Omental fat pad (tissue), 3 donors: ENCODE measurements at regions not wholly inside any gene's neighbourhood (a gene's known extent, or its start where the extent isn't known, plus 50 kb on each side); places are given as distances from the start of the nearest gene placed in this dataset.

ENCODE experiments used
- ATAC-seq: fragments of 150-250 bp; one replicate; pipeline ENCODE4 v1.9.1; 2016; ENCODE audit warnings: mild to moderate bottlenecking, moderate library complexity; ENCODE audit not compliant: low FRiP score
- DNase-seq: peaks from one replicate; pipeline ENCODE4 v3.0.0-alpha.2; 2019; ENCODE audit warnings: low spot score
- TF ChIP-seq, protein P1 (sequence below), 3 donors: fragments of 450-650 bp; IDR thresholded peaks; one replicate each; pipeline ENCODE4 v1.5.1; 2016 to 2017; ENCODE audit warnings: antibody characterized with exemption in 3 of 3, mild to moderate bottlenecking in 3 of 3, moderate library complexity in 2 of 3

DNA sequence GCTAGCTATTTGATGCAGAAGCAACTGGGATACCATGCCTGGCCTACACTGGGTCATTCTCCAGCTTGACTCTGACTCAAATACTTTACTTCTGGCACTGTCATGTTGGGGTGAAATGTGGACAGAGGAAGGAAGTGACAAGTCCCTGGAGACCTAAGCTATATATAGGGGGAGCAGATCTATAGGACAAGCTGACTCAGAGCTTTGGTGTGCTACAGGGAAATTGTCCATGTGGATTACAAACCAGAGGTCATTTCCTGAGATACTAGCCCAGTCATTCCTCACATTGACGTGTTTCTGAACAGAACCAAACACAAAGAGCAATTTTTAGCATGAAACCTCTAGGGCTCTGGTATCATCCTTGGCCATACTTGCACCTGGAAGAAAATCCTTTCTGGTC is 531.6 kb upstream of the CLINT1 start:
- TF ChIP-seq, protein P1, sequence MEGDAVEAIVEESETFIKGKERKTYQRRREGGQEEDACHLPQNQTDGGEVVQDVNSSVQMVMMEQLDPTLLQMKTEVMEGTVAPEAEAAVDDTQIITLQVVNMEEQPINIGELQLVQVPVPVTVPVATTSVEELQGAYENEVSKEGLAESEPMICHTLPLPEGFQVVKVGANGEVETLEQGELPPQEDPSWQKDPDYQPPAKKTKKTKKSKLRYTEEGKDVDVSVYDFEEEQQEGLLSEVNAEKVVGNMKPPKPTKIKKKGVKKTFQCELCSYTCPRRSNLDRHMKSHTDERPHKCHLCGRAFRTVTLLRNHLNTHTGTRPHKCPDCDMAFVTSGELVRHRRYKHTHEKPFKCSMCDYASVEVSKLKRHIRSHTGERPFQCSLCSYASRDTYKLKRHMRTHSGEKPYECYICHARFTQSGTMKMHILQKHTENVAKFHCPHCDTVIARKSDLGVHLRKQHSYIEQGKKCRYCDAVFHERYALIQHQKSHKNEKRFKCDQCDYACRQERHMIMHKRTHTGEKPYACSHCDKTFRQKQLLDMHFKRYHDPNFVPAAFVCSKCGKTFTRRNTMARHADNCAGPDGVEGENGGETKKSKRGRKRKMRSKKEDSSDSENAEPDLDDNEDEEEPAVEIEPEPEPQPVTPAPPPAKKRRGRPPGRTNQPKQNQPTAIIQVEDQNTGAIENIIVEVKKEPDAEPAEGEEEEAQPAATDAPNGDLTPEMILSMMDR (IDR thresholded peaks at IDR 0.05) = no peak
- no peak for ATAC-seq
- no peak for DNase-seq

DNA sequence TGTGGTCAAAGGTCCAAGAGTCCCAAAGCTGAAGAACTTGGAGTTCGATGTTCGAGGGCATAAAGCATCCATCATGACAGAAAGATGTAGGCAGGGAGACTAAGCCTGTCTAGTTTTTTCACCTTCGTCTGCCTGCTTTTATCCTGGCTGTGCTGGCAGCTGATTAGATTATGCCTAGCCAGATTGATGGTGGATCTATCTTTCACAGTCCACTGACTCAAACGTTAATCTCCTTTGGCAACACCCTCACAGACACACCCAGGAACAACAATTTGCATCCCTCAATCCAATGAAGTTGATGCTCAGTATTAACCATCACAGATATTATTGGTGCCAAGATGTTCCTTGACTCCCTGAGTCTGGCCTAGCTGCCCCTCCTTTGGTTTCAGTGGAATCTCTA is 530.8 kb upstream of the CLINT1 start:
- TF ChIP-seq, protein P1 (IDR thresholded peaks at IDR 0.05) = no peak
- ATAC-seq (peak; percentile 13), DNase-seq (no peak)

DNA sequence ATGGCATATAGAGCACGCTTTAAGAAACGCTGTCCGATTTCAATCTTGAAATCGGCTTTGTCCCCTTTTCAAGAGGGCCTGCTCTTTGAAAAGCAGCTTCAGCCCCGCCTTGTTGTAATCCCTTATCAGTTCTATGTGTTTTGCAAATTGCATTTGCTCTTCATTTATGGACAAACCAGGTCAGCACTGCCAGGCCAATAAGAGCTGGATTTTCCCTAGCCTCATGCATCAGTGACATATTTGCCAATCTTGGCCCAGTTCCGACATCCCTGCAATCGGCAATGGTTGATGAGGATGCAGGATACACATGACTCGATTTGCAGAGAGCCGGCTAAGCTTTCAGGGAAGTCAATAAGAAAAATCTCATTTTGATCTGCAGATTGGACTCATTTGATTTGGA is 529.1 kb upstream of the CLINT1 start:
- DNase-seq = no peak
- TF ChIP-seq, protein P1 (IDR thresholded peaks at IDR 0.05) = no peak
- no peak for ATAC-seq

DNA sequence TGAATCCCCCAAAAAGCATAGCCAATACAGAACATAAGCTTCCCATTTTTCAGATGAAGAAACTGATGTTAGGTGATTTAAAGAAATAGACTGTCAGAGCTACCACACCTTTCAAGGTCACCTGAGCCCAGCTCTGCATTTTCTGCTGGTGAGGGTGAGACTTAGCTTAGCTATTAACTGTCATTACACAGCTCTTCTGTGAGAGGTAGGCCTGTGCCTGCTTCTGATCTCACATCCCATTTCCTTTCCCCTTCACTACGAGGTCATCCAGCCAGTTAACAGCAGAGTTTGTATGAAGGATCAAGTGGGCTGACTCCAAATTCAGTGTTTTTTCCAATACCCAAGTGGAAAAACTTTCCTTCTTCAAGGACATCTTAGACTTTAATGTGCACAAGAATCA is 528.6 kb upstream of the CLINT1 start:
- TF ChIP-seq, protein P1 (IDR thresholded peaks at IDR 0.05) = no peak
- no peak for ATAC-seq
- DNase-seq = no peak

DNA sequence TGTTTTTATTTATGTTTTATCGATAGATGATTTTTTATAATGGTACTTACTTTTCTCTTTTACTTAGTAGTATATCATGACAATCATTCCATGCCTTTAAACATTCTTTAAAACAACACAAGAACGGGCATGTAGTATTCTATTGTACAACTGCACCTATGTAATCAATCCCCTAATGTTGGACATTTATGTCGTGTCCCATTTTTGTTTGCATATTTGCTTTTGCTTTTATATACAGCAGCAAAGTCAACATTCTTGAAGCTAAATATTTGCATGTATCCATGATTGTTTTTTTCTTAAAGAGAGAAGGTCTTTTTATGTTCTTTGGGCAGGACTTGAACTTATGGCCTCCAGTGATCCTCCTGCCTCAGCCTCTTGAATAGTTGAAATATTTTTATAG is 527.0 kb upstream of the CLINT1 start:
- ATAC-seq (no peak), DNase-seq (no peak)
- TF ChIP-seq, protein P1 (IDR thresholded peaks at IDR 0.05) = no peak

DNA sequence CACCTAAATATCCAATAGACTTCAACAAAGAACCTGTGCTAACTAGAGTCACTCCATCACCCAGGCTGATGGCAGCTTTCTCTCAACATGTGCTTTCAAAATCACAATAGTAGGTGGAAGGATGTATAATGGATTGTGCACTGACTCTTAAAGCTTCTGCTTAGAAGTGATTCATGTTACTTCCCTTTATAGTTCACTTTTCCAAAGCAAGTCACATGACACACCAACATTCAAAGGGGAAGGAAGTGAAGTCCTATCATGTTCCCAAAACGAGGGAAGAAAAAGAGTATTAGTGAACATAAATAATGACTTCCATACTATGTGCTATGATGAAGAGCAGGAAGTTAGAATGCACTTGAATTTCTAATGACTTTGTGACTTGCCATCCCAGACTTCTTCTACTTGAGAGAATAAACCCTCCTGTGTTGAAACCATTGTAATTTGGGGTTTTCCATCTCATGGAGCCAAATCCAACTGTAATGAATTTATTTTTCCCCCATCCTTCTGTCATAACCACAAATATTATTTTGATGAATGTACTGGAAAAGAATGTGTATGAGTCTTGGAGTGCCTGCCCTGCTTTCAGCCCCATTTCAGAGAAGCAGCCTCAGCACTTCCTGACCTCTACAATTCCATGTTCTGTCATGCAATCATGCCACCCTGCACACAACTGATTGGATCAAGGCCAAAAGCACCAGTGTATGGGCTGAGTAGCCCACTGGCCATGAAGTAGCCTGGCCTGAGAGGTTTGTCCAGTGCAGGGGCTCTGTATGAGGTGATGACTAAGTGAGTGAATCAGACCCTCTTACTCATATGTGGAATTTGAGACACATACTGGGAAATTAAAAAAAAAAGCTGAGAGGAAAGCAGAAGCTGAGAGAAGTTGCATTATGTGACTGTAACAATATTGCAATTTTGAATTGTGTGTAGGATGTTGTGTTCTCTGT is 525.9 kb upstream of the CLINT1 start:
- no peak for DNase-seq
- peak; percentile 39 for ATAC-seq
- TF ChIP-seq, protein P1 (IDR thresholded peaks at IDR 0.05) = no peak

DNA sequence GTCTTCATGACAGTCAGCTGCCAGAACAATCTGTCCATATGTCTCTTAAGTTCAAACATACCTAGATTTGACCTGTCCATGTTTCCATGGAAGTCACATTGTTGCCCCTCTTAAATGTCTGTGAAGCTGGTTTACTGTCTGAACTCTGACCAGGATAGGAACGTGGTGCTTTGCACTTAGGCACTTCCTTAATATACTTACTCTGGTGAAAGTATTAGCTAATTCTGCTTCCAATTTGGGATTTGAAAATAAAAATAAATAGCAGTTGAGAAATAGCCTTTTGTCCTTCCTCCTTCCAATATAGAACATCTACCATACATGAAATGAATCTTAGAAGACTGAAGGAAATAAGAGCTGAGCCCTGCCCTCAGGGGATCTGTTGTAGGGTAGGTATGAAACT is 524.5 kb upstream of the CLINT1 start:
- ATAC-seq (no peak), DNase-seq (no peak)
- TF ChIP-seq, protein P1 (IDR thresholded peaks at IDR 0.05) = no peak
